DND-41 (cell line): ENCODE measurements at regions not wholly inside any gene's neighbourhood (a gene's known extent, or its start where the extent isn't known, plus 50 kb on each side); places are given as distances from the start of the nearest gene placed in this dataset.

Source experiments
- EZH2 ChIP-seq: IDR thresholded peaks from 3 replicates; pipeline ENCODE4 v1.6.1; 2012; ENCODE audit warnings: borderline replicate concordance, low read depth, mild to moderate bottlenecking, moderate library complexity, low read length, inconsistent platforms; ENCODE audit not compliant: severe bottlenecking
- TF ChIP-seq, protein P1 (sequence below): IDR thresholded peaks from 2 replicates; pipeline ENCODE4 v1.5.1; 2012; ENCODE audit warnings: borderline replicate concordance, low read length, moderate library complexity, mild to moderate bottlenecking; ENCODE audit not compliant: poor library complexity, severe bottlenecking; ENCODE audit errors: extremely low read depth

DNA sequence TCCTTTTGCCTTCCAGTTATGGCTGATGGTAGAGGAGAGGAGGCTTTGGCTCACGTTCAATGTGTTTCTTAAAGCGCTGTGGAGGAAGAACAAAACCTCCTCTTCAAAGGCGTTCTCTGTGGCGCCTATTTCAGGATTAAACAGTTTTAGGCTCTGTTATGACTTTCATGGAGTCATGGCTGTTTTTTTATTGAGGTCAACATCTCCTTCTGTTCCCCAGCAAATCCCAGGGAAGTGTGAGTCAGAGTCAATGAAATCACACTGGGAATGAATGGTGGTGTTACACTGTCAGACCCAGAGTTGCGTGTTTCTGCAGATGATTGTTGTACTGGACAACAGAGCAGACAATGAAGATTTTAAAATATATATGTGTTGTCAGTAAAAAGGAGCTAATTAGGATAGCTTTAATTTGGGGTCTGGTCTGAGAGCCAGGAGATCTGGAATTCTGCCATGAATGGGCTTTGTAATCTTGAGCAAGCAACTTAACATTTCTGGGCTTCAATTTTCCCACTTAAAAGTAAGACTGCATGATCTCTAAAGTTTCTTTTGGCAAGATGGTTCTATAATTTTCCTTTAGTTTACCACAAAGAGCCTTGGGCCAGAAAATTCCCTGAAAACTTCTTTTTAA is 240.7 kb downstream of the CSNK1G3 start:
- TF ChIP-seq, protein P1, sequence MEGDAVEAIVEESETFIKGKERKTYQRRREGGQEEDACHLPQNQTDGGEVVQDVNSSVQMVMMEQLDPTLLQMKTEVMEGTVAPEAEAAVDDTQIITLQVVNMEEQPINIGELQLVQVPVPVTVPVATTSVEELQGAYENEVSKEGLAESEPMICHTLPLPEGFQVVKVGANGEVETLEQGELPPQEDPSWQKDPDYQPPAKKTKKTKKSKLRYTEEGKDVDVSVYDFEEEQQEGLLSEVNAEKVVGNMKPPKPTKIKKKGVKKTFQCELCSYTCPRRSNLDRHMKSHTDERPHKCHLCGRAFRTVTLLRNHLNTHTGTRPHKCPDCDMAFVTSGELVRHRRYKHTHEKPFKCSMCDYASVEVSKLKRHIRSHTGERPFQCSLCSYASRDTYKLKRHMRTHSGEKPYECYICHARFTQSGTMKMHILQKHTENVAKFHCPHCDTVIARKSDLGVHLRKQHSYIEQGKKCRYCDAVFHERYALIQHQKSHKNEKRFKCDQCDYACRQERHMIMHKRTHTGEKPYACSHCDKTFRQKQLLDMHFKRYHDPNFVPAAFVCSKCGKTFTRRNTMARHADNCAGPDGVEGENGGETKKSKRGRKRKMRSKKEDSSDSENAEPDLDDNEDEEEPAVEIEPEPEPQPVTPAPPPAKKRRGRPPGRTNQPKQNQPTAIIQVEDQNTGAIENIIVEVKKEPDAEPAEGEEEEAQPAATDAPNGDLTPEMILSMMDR: no peak
- no peak for TF ChIP-seq EZH2
